HepG2 (cell line): ENCODE measurements at regions not wholly inside any gene's neighbourhood (a gene's known extent, or its start where the extent isn't known, plus 50 kb on each side); places are given as distances from the start of the nearest gene placed in this dataset.

Experiments used
- ATAC-seq: fragments of 200-7000 bp; cut with Tn5 transposase; 3 replicates; pipeline ENCODE4 v1.9.1; 2020; ENCODE audit warnings: mild to moderate bottlenecking, moderate library complexity
- BruUV-seq: library from RNA; stranded (reverse); fragments of 400-500 nt; replicated peaks from 2 replicates; lab custom pipeline; 2021; lab: Mats Ljungman, UMichigan
- CTCF ChIA-PET: fragments of 300-600 bp; formaldehyde crosslinking; extraction: SDS; loops from one replicate; lab custom pipeline; 2021; ENCODE audit warnings: low total read pairs, inconsistent platforms, low intra/inter-chr PET ratio; lab: Yijun Ruan, JAX
- POLR2A ChIA-PET: fragments of 350-600 bp; sonication (Branson Sonifier 250); formaldehyde crosslinking; loops from one replicate; lab custom pipeline; 2020; ENCODE audit warnings: antibody characterized with exemption, inconsistent platforms; lab: Yijun Ruan, JAX
- DNase-seq: peaks from one replicate; pipeline ENCODE4 v3.0.0-alpha.2; 2015; ENCODE audit warnings: low spot score
- FAIRE-seq: peaks from 3 replicates; lab custom pipeline; 2011; peaks lifted over from hg19 to GRCh38; lab: Jason Lieb, UNC
- H2AFZ ChIP-seq: one replicate; pipeline ENCODE4 v1.6.1; 2011; ENCODE audit warnings: low read length, inconsistent platforms
- H3K27ac ChIP-seq: fragments of 300-600 bp; 3 replicates; pipeline ENCODE4 v1.8.0; 2011; ENCODE audit warnings: mixed run types, mild to moderate bottlenecking, mixed read lengths, low read length, inconsistent platforms; ENCODE audit not compliant: insufficient read depth; ENCODE audit errors: extremely low read length
- H3K27me3 ChIP-seq, 2 experiments: fragments of 200-600 bp in 1 of 2; 2 replicates in 1 of 2; 3 replicates in 1 of 2; pipeline versions ENCODE4 v1.6.0 to v1.8.0; 2011; ENCODE audit warnings: low read length in 2 of 2, mild to moderate bottlenecking in 2 of 2, moderate library complexity in 2 of 2, inconsistent platforms in 1 of 2; ENCODE audit not compliant: insufficient read depth in 2 of 2, control insufficient read depth in 1 of 2
- H3K36me3 ChIP-seq, 2 experiments: fragments of 200-600 bp in 1 of 2; replicated peaks in 1 of 2; 2 replicates in 1 of 2; 3 replicates in 1 of 2; pipeline versions ENCODE4 v1.5.1 to v1.8.0; 2011; ENCODE audit warnings: low read length in 2 of 2, inconsistent platforms in 1 of 2; ENCODE audit not compliant: insufficient read depth in 2 of 2, control insufficient read depth in 1 of 2
- H3K4me1 ChIP-seq: 2 replicates; pipeline ENCODE4 v1.5.1; 2012; ENCODE audit warnings: low read length, inconsistent platforms; ENCODE audit not compliant: insufficient read depth
- H3K4me2 ChIP-seq: 2 replicates; pipeline ENCODE4 v1.6.0; 2011; ENCODE audit warnings: low read depth, low read length, inconsistent platforms
- H3K4me3 ChIP-seq, 3 experiments: fragments of 200-600 bp in 1 of 3; sonication (generic), shearing (Covaris generic) in 1 of 3; replicated peaks in 1 of 3; 2 replicates each; pipeline ENCODE4 v1.5.1; 2011 to 2016; ENCODE audit warnings: low read length in 3 of 3, inconsistent platforms in 2 of 3, low read depth in 2 of 3, mild to moderate bottlenecking in 2 of 3, control low read depth in 1 of 3, mixed read lengths in 1 of 3; ENCODE audit not compliant: insufficient read depth in 1 of 3
- H3K79me2 ChIP-seq: one replicate; pipeline ENCODE4 v1.6.1; 2011; ENCODE audit warnings: low read length, inconsistent platforms; ENCODE audit not compliant: insufficient read depth
- H3K9ac ChIP-seq: 2 replicates; pipeline ENCODE4 v1.6.0; 2011; ENCODE audit warnings: mild to moderate bottlenecking, low read depth, low read length, inconsistent platforms; ENCODE audit not compliant: insufficient read depth
- H3K9me3 ChIP-seq: 2 replicates; pipeline ENCODE4 v1.5.1; 2012; ENCODE audit warnings: mild to moderate bottlenecking, low read length
- H4K20me1 ChIP-seq: 2 replicates; pipeline ENCODE4 v1.6.0; 2011; ENCODE audit warnings: inconsistent platforms, mild to moderate bottlenecking, low read length, moderate library complexity; ENCODE audit not compliant: insufficient read depth
- AKNA ChIP-seq: sonication (generic); formaldehyde crosslinking; IDR thresholded peaks from 2 replicates; pipeline ENCODE4 v1.4.0; 2020; ENCODE audit warnings: missing genetic modification reagents, borderline replicate concordance
- CREB3 ChIP-seq: sonication (generic); formaldehyde crosslinking; IDR thresholded peaks from 2 replicates; pipeline ENCODE4 v1.5.0; 2020; ENCODE audit warnings: missing genetic modification reagents
- RCOR2 ChIP-seq: IDR thresholded peaks from 2 replicates; pipeline ENCODE4 v1.6.1; 2016; ENCODE audit warnings: missing biosample characterization, missing genetic modification reagents
- ZBTB20 ChIP-seq: sonication (generic); formaldehyde crosslinking; IDR thresholded peaks from 2 replicates; pipeline ENCODE4 v1.8.1; 2023; ENCODE audit warnings: missing genetic modification reagents, low read depth, mild to moderate bottlenecking, borderline replicate concordance
- ZFX ChIP-seq: sonication (generic); formaldehyde crosslinking; IDR thresholded peaks from 2 replicates; pipeline ENCODE4 v1.4.0; 2020; ENCODE audit warnings: mild to moderate bottlenecking, low read depth, missing genetic modification reagents, moderate library complexity
- ZNF629 ChIP-seq: sonication (generic); formaldehyde crosslinking; conservative IDR thresholded peaks from 2 replicates; pipeline ENCODE4 v1.5.0; 2020; ENCODE audit warnings: missing genetic modification reagents
- WGBS: methylation state at CpG from one replicate; pipeline ENCODE4 v1.1.6; 2017; ENCODE audit warnings: low lambda C conversion rate; 5-methylcytosine and 5-hydroxymethylcytosine counted together
- in situ Hi-C: cut with HindIII; loops from 2 replicates; pipeline ENCODE4 v1.10.0; 2017; ENCODE audit warnings: low pct_unique_long_range_greater_than_20kb; ENCODE audit not compliant: extremely low pct_ligation_motif_present
- intact Hi-C: fragments of 100-400 bp; cut with micrococcal nuclease; formaldehyde crosslinking; loops from one replicate; pipeline ENCODE4 v1.10.0; 2022; ENCODE audit not compliant: unreplicated experiment

GRCh38 chr12:111143271-111143670 is 222.9 kb upstream of the MYL2 start (continued):
- TF ChIP-seq AKNA, result no peak
- TF ChIP-seq CREB3 (CRISPR knock-in tag), result no peak
- TF ChIP-seq RCOR2 (CRISPR knock-in tag), result no peak
- no peak for TF ChIP-seq ZFX

- Histone ChIP-seq H2AFZ (no peak overlapping the region), H3K4me2 (no peak overlapping the region), H3K79me2 (no peaks in the 10 kb centered on the region), H4K20me1 (no peaks in the 10 kb centered on the region), H3K9ac (no peak overlapping the region), H3K4me1 (no peaks in the 10 kb centered on the region), H3K27ac (no peak overlapping the region), H3K4me3 (no peak overlapping the region), H3K36me3 (no peaks in the 10 kb centered on the region), H3K9me3 (no peaks in the 10 kb centered on the region), H3K27me3 (peaks cover 1 to 20% of the 10 kb centered on the region in 2 experiments; a peak in 3 of 5 replicates)
- ChIA-PET POLR2A (no interaction called here), CTCF (no interaction called here)
- intact Hi-C loops (no loop called here), in situ Hi-C loops (no loop called here)
- no TSS peak for BruUV-seq
- ATAC-seq (no peak), DNase-seq (no peak), FAIRE-seq (no peak)
- 0% methylated on average over 1 of the region's 1 CpG for WGBS
- TF ChIP-seq ZBTB20 (CRISPR knock-in tag), result no peak
- TF ChIP-seq ZNF629, result 0 out of 2 replicates have a peak, but pooled peaks have one; percentile 40
Measured at GRCh38 chr12:111141205-111141604, 220.8 kb upstream of the MYL2 start.
